DMS 273 treated with DMSO at 0.1 percent for 48 hours (cell line): ENCODE measurements at regions not wholly inside any gene's neighbourhood (a gene's known extent, or its start where the extent isn't known, plus 50 kb on each side); places are given as distances from the start of the nearest gene placed in this dataset.

ENCODE experiments used
- DNase-seq: peaks from one replicate; lab custom pipeline; 2025; lab: John Stamatoyannopoulos, UW

DNA sequence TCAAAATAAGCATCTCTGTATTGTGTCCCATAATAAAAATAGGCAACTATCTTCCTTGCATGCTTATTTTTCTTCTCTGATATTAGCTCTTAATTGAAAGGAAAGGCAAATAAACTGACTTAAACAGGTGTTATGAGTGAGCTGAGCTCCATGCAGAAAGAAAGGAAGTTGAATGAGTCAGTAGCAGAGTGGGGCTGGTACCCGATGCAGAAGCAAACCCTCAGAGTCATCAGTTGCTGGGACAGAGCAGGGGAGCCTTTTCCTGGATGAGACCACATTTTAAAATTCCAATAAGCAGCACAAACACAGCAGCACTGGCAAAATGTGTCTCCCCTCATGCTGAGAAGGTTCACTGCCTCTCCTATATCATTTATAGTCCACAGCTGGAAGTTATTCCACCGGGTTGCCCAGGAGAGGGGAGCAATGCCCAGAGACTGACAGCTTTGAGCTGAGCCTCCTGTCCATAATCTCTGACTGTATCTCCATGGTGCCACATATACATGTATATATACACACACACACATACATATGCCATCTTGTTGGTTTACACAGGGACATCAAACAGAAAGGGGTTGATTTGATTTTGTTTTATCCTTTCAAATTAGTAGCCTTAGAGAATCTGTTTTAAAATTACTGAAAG lies 274.3 kb upstream of the PPARGC1A start:
- no peak for DNase-seq

DNA sequence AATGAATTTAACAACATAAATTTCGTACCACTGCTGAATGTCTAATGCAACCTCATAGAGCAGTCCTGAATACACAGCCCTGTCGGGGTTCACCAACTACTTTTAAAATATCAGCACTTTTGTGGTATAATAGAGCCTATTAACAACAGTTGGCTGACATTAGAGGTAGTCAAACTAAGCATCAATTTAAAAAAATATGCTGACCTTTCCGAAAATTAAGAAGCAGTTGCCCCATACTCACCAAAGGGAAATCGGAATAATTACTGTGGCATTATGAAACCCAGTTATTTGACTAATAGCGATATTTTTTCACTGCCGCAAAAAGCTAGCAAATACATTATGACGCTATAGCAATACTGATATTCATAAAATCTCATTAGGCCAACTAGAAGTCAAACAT lies 273.5 kb upstream of the PPARGC1A start:
- no peak for DNase-seq

DNA sequence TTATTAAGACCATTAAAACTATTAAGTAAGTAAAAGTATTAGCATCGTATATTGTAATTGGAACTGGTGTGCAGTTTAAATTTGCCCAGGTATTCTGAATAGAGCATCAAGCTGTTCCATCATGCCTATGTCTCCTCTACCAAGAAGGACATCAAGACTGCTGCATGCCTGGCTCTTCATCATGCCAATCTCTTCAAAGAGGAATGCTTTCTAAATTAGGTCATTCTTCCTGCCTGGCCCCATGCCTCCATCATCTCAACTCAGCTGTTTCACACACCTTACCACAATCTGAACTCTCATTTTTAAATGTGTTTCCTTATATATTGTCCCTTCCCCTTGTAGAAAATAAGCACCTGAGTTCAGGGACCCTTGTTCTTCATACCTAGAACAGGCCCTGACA lies 270.5 kb upstream of the PPARGC1A start:
- DNase-seq: no peak

- no peak for DNase-seq
These were observed 268.2 kb upstream of the PPARGC1A start for GRCh38 chr4:24158031-24158430.

- no peak for DNase-seq
These were observed 260.2 kb upstream of the PPARGC1A start for GRCh38 chr4:24150034-24150433.

DNA sequence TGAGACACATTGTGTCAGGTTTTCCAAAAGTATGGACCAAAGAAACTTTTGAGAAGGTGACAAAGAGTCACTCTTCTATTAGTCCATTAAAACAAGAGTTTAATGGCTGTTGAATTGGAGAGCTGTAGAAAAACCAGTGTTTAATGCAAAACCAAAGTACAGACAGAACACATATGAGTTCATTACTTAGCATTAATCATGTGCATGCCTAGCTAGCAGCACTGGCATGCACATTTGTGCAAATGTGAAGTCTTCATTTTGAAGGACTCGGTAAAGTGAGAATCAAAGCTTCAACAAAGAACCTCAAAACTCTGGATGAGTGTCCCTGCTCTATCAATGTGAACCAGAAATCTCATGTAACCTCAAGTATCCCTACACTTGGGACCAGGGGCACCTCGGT lies 256.3 kb upstream of the PPARGC1A start:
- no peak for DNase-seq

DNA sequence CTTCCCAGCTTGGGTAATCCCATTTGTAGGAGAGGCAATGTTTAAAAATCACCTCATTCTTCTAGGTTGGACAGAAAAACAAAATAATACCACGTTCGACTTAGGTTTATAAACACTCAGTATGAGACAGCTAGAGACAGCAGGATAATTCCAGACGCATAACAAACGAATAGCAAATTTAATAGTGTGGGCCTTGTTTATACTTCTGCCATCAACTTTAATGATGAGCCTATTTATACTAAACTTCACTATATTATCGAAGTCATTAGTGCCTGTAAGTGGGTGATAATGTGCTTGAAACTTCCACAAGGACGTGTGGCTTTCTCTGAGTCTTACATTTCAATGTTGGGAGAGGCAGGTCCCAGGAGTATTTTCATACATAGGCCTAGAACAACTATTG lies 255.7 kb upstream of the PPARGC1A start:
- no peak for DNase-seq

GRCh38 chr4:24144381-24144780 lies 254.5 kb upstream of the PPARGC1A start:
- no peak for DNase-seq

DNA sequence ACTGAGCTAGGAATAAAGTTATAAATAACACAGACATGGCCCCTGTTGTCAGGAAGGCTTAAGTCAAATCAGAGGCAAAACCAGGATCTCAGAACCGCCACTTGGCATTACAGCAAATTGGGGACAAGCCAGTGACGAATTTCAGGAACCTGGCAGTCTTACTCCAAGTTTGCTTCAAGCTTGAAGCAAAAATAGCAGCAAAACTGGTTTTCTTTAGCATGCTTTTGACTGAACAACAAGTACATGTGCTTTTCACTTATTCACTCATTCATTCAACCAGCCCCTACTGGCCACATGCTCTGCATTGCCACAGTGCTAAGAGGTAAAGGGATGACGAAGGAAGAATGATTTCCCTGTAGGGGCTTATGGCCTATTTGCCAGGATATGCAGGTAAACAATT lies 253.9 kb upstream of the PPARGC1A start:
- no peak for DNase-seq

DNA sequence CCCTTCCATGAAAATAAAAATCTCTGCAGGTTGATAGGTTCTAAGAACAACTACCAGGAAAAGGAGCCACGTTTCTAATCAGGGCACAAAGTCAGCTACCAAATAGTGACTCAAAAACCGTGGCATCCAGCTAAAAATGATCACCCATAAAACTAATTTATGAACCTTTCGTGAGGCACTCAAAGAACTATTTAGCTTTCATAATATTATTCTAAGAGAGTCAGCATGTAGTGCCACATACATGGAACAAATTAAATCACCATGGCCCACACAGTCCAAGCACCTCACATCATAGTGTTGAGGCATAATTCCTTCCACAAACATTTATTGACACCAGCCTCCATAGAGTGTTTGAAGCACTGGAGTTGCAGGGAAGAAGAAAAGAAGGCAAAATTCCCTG lies 252.0 kb upstream of the PPARGC1A start:
- DNase-seq: no peak

GRCh38 chr4:24140892-24141291 lies 251.0 kb upstream of the PPARGC1A start:
- DNase-seq: no peak

GRCh38 chr4:24137671-24138601 lies 248.1 kb upstream of the PPARGC1A start:
- DNase-seq: no peak

DNA sequence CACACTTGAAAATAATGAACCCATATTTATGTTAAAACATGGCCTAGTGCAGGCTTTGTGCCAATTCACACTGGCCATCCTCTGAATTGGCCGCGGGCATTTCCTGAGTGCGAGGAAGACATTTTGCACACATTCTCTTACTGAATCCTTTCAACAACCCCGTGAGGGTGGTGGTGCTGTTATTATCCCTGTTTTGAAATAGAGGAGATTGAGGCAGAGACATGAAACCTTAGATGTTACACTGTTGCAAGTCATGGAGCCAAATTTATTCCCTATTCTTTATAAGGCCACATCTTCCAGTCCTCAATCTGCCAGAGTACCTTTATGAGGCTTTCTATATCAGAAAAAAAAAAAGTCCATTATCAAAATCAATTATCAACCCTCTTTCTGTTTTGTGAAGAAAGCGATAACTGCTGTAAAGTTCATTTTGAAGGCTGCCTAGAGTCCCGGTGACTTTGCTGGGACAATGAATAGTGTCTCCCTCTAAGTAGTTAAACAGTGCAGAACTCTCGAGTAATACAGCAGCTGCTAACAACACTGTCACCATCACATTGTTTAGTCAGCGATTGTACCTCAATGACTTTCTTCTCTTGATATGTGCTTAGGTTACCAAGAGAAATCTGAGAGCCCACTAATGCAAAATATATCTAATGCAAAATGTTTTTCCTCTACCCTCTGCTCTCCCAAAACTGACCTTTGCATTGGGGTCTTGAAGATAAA lies 242.3 kb upstream of the PPARGC1A start:
- no peak for DNase-seq

GRCh38 chr4:24130637-24131036 lies 240.8 kb upstream of the PPARGC1A start:
- no peak for DNase-seq

- no peak for DNase-seq
These were observed 236.9 kb upstream of the PPARGC1A start for GRCh38 chr4:24126776-24127175.

DNA sequence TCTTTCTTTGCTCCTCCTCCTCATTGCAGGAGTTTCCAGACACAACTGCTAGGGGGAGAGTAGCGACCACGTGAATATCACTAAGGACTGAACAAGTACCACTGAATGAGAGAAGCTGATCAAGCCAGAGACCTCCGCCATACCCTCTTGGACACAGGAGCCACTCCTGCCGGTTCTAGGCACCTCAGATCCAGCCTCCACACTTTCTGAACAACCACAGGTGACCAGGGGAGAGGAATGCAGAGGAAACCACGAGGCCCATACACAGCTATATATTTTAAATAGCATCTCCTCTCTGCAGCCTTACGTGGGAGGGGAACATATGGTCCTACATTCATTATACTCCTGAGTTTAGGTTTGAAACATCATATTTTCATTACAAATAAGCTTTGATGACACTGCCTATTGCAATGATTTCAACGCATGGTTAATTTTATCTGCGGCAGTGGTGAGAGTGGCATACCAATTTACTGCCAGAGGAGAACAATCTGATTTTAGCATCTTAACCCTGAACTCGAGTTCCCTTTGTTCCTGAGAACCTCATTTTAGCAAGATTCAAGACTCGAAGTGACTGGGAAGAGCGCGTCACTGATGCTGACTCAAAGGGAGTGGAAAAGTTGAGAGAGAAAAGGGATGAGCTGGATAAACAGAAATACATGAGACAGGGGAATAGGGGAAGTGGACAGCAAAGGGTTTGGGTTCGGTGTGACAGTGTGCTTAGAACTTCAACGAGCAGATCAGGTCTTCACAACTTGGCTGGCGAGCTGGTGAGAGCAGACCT lies 231.7 kb upstream of the PPARGC1A start:
- no peak for DNase-seq

DNA sequence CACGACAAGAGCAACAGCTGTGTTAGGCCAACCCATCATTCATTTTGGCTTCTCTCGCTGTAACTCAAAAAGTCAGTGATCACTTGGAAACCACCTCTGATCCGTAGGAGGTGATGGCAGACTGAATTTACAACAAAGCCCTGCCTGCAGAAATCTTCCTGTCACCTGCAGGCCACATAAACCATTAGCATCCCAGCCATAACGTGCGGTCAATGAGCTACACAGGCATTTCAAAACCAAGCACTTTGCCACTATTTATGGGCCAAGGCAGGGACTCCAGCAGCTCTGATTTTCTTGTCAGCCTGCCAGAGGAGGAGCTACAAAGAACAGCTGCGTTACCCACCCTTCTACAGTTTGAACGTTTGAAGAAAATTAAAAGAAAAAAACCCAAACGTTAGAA lies 228.1 kb upstream of the PPARGC1A start:
- no peak for DNase-seq

GRCh38 chr4:24116107-24116506 lies 226.3 kb upstream of the PPARGC1A start:
- no peak for DNase-seq

- DNase-seq: no peak
These were observed 225.2 kb upstream of the PPARGC1A start for GRCh38 chr4:24114919-24115500.

DNA sequence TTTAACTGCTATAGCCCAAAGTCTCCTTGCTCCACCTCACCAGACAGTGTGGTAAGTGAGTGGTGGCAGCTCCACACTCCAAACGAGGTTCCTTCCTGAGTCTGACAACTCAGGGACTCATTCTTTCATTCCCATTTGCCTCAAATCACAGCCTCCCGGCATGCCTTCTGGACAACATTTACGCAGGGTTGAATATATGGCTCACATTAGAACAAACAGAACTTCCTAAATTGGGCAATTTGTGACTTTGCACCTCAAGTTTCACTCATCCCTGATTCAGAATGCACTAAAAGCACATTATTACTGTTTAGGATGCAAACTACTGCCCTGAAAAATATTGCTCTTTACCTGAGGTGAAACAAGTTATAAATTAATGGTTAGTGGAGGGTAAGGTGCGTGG lies 224.6 kb upstream of the PPARGC1A start:
- DNase-seq: no peak

- DNase-seq: no peak
These were observed 222.6 kb upstream of the PPARGC1A start for GRCh38 chr4:24112466-24112865.

- no peak for DNase-seq
These were observed 218.7 kb upstream of the PPARGC1A start for GRCh38 chr4:24108567-24108966.
